GM18520 (cell line): ENCODE measurements at regions not wholly inside any gene's neighbourhood (a gene's known extent, or its start where the extent isn't known, plus 50 kb on each side); places are given as distances from the start of the nearest gene placed in this dataset.
"Not testable (repeated sequence)": the region's sequence is repeated elsewhere in the genome, so short reads cannot be mapped to it uniquely, and the experiment has no call there.

Experiments used
- ATAC-seq: cut with Tn5 transposase; IDR thresholded peaks from one replicate; pipeline ENCODE4 v1.9.1; 2021; ENCODE audit not compliant: unreplicated experiment

GRCh38 chr7:35968140-35968940 is 167.5 kb downstream of the SEPTIN7 start:
- no peak for ATAC-seq

GRCh38 chr7:35969066-35969465 is 168.2 kb downstream of the SEPTIN7 start:
- no peak for ATAC-seq

GRCh38 chr7:35970458-35970857 is 169.6 kb downstream of the SEPTIN7 start:
- no peak for ATAC-seq

- ATAC-seq: no peak
Measured at GRCh38 chr7:35971133-35971891, 170.5 kb downstream of the SEPTIN7 start.

GRCh38 chr7:35975851-35976454 is 175.1 kb downstream of the SEPTIN7 start:
- peak; percentile 72 for ATAC-seq

- ATAC-seq: not testable (repeated sequence)
Measured at GRCh38 chr7:35978816-35979640, 174.0 kb upstream of the EEPD1 start.

GRCh38 chr7:35982600-35982999 is 170.5 kb upstream of the EEPD1 start:
- no peak for ATAC-seq

GRCh38 chr7:35983626-35984025 is 169.4 kb upstream of the EEPD1 start:
- ATAC-seq: no peak

GRCh38 chr7:35985126-35985754 is 167.8 kb upstream of the EEPD1 start:
- no peak for ATAC-seq

- ATAC-seq: no peak
Measured at GRCh38 chr7:35987016-35987415, 166.0 kb upstream of the EEPD1 start.

- ATAC-seq: no peak
Measured at GRCh38 chr7:35988105-35988504, 164.9 kb upstream of the EEPD1 start.

- no peak for ATAC-seq
Measured at GRCh38 chr7:35988818-35989217, 164.2 kb upstream of the EEPD1 start.

- ATAC-seq: no peak
Measured at GRCh38 chr7:35991511-35992232, 161.4 kb upstream of the EEPD1 start.

GRCh38 chr7:35992436-35992835 is 160.6 kb upstream of the EEPD1 start:
- ATAC-seq: no peak

- no peak for ATAC-seq
Measured at GRCh38 chr7:35993113-35993512, 159.9 kb upstream of the EEPD1 start.

GRCh38 chr7:35993676-35994606 is 159.1 kb upstream of the EEPD1 start:
- no peak for ATAC-seq

- ATAC-seq: no peak
Measured at GRCh38 chr7:35995334-35995733, 157.7 kb upstream of the EEPD1 start.

GRCh38 chr7:35998481-35998880 is 154.6 kb upstream of the EEPD1 start:
- no peak for ATAC-seq

- ATAC-seq: no peak
Measured at GRCh38 chr7:36001546-36001945, 151.5 kb upstream of the EEPD1 start.
